Neural cell (in vitro differentiated cells): ENCODE measurements at regions not wholly inside any gene's neighbourhood (a gene's known extent, or its start where the extent isn't known, plus 50 kb on each side); places are given as distances from the start of the nearest gene placed in this dataset.

Experiments
- H2AFZ ChIP-seq: fragments of 200-600, 300-800 bp; sonication (generic), shearing (Covaris generic); 2 replicates; pipeline ENCODE4 v1.6.0; 2014; ENCODE audit warnings: low read depth, mild to moderate bottlenecking, antibody characterized with exemption, low read length, moderate library complexity
- H3F3A ChIP-seq: fragments of 200-600 bp; shearing (Covaris generic); 2 replicates; pipeline ENCODE4 v1.6.1; 2016; ENCODE audit warnings: mild to moderate bottlenecking, moderate library complexity, mixed read lengths, antibody characterized with exemption, low read length; ENCODE audit not compliant: insufficient read depth, poor library complexity, severe bottlenecking
- H3K27ac ChIP-seq: fragments of 200-600, 300-800 bp; sonication (generic), shearing (Covaris generic); 2 replicates; pipeline ENCODE4 v1.5.1; 2014; ENCODE audit warnings: mild to moderate bottlenecking, low read length, moderate library complexity
- H3K27me3 ChIP-seq: fragments of 300-800, 200-600 bp; sonication (generic), shearing (Covaris generic); 2 replicates; pipeline ENCODE4 v1.6.0; 2014; ENCODE audit warnings: mild to moderate bottlenecking, low read depth, low read length, moderate library complexity; ENCODE audit not compliant: insufficient read depth
- H3K36me3 ChIP-seq: fragments of 300-800, 200-600 bp; sonication (generic), shearing (Covaris generic); 2 replicates; pipeline ENCODE4 v1.5.1; 2014; ENCODE audit warnings: mild to moderate bottlenecking, antibody characterized with exemption, low read length, moderate library complexity; ENCODE audit not compliant: insufficient read depth
- H3K4me2 ChIP-seq: fragments of 300-800, 200-600 bp; sonication (generic), shearing (Covaris generic); 2 replicates; pipeline ENCODE4 v1.6.0; 2014; ENCODE audit warnings: mild to moderate bottlenecking, low read length
- H3K4me3 ChIP-seq: fragments of 300-800, 200-600 bp; sonication (generic), shearing (Covaris generic); 2 replicates; pipeline ENCODE4 v1.5.1; 2014; ENCODE audit warnings: mild to moderate bottlenecking, low read length, moderate library complexity
- H3K79me2 ChIP-seq: fragments of 200-600 bp; shearing (Covaris generic); replicated peaks from 2 replicates; pipeline ENCODE4 v1.6.0; 2014; ENCODE audit warnings: mild to moderate bottlenecking, low read length, moderate library complexity; ENCODE audit not compliant: insufficient read depth
- H3K9ac ChIP-seq: fragments of 300-800, 200-600 bp; sonication (generic), shearing (Covaris generic); 2 replicates; pipeline ENCODE4 v1.6.1; 2016; ENCODE audit warnings: mild to moderate bottlenecking, low read length, mixed read lengths
- H3K9me2 ChIP-seq: fragments of 200-600 bp; shearing (Covaris generic); 2 replicates; pipeline ENCODE4 v1.6.1; 2016; ENCODE audit warnings: mild to moderate bottlenecking, low read length, mixed read lengths; ENCODE audit not compliant: insufficient read depth
- H3K9me3 ChIP-seq: fragments of 200-600, 300-800 bp; sonication (generic), shearing (Covaris generic); 2 replicates; pipeline ENCODE4 v1.6.1; 2016; ENCODE audit warnings: mild to moderate bottlenecking, mixed run types, low read length, moderate library complexity, mixed read lengths
- H4K20me1 ChIP-seq: fragments of 200-600 bp; shearing (Covaris generic); 2 replicates; pipeline ENCODE4 v1.6.1; 2016; ENCODE audit warnings: mild to moderate bottlenecking, mixed run types; ENCODE audit not compliant: insufficient read depth
- EP300 ChIP-seq: fragments of 450-650 bp; conservative IDR thresholded peaks from 2 replicates; pipeline ENCODE4 v1.6.1; 2014; ENCODE audit warnings: antibody characterized with exemption, mild to moderate bottlenecking, moderate library complexity; ENCODE audit not compliant: poor library complexity, severe bottlenecking
- EZH2 ChIP-seq: fragments of 200-600, 300-800 bp; shearing (Covaris generic), sonication (generic); IDR thresholded peaks from 2 replicates; pipeline ENCODE4 v1.6.1; 2014; ENCODE audit warnings: antibody characterized with exemption, low read length, borderline replicate concordance, mild to moderate bottlenecking; ENCODE audit not compliant: insufficient read depth, poor library complexity, severe bottlenecking
- MXI1 ChIP-seq: fragments of 450-650 bp; conservative IDR thresholded peaks from 2 replicates; pipeline ENCODE4 v1.6.1; 2014; ENCODE audit warnings: antibody characterized with exemption, mild to moderate bottlenecking; ENCODE audit not compliant: poor library complexity, severe bottlenecking
- POLR2AphosphoS5 ChIP-seq: IDR thresholded peaks from 2 replicates; pipeline ENCODE4 v1.6.1; 2012
- RAD21 ChIP-seq: fragments of 450-650 bp; conservative IDR thresholded peaks from 2 replicates; pipeline ENCODE4 v1.6.1; 2014; ENCODE audit warnings: antibody characterized with exemption, mild to moderate bottlenecking, moderate library complexity
- REST ChIP-seq: IDR thresholded peaks from 2 replicates; pipeline ENCODE4 v1.6.1; 2012; ENCODE audit warnings: borderline replicate concordance
- SMC3 ChIP-seq: fragments of 450-650 bp; conservative IDR thresholded peaks from 2 replicates; pipeline ENCODE4 v1.6.1; 2014; ENCODE audit warnings: antibody characterized with exemption, mild to moderate bottlenecking, moderate library complexity; ENCODE audit not compliant: poor library complexity
- TAF1 ChIP-seq: IDR thresholded peaks from 2 replicates; pipeline ENCODE4 v1.6.1; 2012; ENCODE audit warnings: low read depth
- TF ChIP-seq, protein P1 (sequence below): fragments of 450-650 bp; IDR thresholded peaks from 2 replicates; pipeline ENCODE4 v1.5.1; 2014; ENCODE audit warnings: antibody characterized with exemption, mild to moderate bottlenecking, moderate library complexity; ENCODE audit not compliant: poor library complexity, severe bottlenecking

DNA sequence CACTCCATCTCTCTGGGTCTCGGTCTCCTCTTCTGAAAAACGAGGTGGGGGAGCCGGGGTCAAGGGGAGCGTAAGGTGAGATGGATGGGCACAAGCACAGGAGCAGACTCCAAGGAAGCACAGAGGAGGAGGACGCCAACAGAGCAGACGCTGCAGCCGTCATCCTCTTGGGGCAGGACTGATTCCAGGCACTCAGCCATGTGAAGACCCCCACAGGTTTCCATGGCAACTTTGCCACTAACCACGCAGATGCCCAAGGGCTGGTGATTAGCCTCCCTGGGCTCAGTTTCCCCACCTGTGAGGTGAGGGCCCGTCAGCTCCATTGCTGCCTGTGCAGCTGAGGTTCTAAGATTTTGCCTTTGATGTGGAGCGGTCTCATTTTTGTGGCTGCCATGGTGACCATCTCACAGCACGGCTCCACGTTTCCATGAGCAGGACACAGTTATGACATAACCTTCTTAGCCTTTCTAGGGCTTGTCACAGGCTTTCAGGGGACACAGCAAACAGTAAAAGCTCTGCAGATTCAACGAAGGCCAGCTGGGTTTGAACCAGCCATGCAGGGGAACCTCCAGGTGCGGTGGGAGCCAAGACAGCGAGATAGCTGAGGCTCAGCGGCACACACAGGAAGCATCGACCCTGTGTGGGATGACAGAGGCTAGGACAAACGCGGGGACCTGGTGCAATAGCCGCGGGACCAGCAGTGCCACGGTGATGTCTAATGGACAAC is 170.3 kb downstream of the NUP210 start:
- Histone ChIP-seq H3K4me3 (no peak overlapping the region), H2AFZ (no peak overlapping the region), H3K9me2 (no peaks in the 10 kb centered on the region), H3K4me2 (no peak overlapping the region), H3K27me3 (no peaks in the 10 kb centered on the region), H3K9ac (no peak overlapping the region), H3K79me2 (no peaks in the 10 kb centered on the region), H4K20me1 (no peaks in the 10 kb centered on the region), H3K36me3 (no peaks in the 10 kb centered on the region), H3F3A (no peaks in the 10 kb centered on the region), H3K9me3 (no peaks in the 10 kb centered on the region), H3K27ac (no peak overlapping the region)
- TF ChIP-seq, protein P1, sequence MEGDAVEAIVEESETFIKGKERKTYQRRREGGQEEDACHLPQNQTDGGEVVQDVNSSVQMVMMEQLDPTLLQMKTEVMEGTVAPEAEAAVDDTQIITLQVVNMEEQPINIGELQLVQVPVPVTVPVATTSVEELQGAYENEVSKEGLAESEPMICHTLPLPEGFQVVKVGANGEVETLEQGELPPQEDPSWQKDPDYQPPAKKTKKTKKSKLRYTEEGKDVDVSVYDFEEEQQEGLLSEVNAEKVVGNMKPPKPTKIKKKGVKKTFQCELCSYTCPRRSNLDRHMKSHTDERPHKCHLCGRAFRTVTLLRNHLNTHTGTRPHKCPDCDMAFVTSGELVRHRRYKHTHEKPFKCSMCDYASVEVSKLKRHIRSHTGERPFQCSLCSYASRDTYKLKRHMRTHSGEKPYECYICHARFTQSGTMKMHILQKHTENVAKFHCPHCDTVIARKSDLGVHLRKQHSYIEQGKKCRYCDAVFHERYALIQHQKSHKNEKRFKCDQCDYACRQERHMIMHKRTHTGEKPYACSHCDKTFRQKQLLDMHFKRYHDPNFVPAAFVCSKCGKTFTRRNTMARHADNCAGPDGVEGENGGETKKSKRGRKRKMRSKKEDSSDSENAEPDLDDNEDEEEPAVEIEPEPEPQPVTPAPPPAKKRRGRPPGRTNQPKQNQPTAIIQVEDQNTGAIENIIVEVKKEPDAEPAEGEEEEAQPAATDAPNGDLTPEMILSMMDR: no peak
- TF ChIP-seq POLR2AphosphoS5 (no peak), RAD21 (no peak), EZH2 (no peak), TAF1 (no peak), MXI1 (no peak), SMC3 (no peak)

GRCh38 chr3:13248640-13249039 is 171.5 kb downstream of the NUP210 start:
- Histone ChIP-seq H3K36me3 (no peaks in the 10 kb centered on the region), H2AFZ (no peak overlapping the region), H4K20me1 (no peaks in the 10 kb centered on the region), H3K4me3 (no peak overlapping the region), H3F3A (no peaks in the 10 kb centered on the region), H3K79me2 (no peaks in the 10 kb centered on the region), H3K9me2 (no peaks in the 10 kb centered on the region), H3K27ac (no peak overlapping the region), H3K4me2 (no peak overlapping the region), H3K27me3 (no peaks in the 10 kb centered on the region), H3K9me3 (no peaks in the 10 kb centered on the region), H3K9ac (no peak overlapping the region)
- TF ChIP-seq TAF1: no peak
- TF ChIP-seq, protein P1: no peak
- no peak for TF ChIP-seq REST
- no peak for TF ChIP-seq EZH2
- TF ChIP-seq EP300: no peak
- no peak for TF ChIP-seq SMC3
- no peak for TF ChIP-seq RAD21
- no peak for TF ChIP-seq POLR2AphosphoS5
- TF ChIP-seq MXI1: no peak
